ENCODE measurements at regions not wholly inside any gene's neighbourhood (a gene's known extent, or its start where the extent isn't known, plus 50 kb on each side); places are given as distances from the start of the nearest gene placed in this dataset.
A peak's percentile ranks its signal among the peaks of the same experiment; 100 is the strongest.

DNA sequence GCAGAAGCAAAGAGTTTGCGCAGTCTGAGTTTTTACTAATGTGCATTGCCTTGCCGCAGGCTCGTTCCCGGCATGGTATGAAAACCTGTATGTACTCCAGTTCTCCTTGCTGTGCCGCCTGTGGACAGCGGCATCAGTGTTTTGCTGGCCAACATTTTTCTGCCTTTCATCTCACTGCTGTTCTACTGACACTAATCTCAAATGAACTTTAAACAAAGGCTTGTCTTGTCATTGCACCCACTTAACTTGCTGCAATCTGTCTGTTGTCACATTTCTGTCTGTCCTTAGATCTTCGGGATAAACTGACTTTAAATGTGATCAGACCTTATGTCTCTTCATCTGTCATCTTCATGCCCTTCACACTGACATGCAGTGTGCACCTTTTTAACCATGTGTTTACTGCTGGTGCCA lies 71.7 kb upstream of the ZNRF2 start:
- no peak for DNase-seq (ENCODE audit: low spot score)

DNA sequence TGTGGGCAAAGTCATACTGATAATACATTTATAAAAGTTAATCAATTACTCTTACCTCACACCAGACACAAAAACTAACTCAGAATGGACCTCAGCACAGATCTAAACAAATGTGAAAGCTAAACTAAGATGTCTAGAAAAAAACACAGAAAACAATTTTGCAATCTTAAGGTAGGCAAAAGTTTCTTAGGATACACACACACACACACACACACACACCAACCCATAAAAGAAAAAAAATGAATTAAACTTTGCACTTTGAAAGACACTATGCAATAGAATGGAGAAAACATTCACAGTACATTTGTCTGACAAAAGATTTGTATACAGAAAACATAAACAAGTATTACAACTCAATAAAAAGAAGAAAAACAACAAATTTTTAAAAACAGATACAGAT lies 70.8 kb upstream of the ZNRF2 start:
- DNase-seq (ENCODE audit: low spot score): no peak

DNA sequence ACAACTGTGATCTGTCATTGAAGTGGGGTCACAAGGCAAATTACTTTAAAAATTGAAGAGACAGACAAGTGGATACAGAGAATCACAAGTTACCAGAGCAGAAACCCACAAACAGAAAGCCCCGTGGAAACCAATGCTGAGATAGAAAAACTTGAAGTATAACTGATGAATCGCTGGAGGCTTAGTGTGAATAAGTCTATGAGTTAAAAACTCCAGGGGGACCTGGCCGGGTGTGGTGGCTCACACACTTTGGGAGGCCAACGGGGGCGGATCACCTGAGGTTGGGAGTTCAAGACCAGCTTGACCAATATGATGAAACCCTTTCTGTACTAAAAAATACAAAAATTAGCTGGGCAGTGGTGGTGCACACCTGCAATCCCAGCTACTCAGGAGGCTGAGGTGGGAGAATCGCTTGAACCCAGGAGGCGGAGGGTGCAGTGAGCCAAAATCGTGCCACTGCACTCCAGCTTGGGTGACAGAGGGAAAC lies 69.7 kb upstream of the ZNRF2 start:
- no peak for DNase-seq (ENCODE audit: low spot score)

DNA sequence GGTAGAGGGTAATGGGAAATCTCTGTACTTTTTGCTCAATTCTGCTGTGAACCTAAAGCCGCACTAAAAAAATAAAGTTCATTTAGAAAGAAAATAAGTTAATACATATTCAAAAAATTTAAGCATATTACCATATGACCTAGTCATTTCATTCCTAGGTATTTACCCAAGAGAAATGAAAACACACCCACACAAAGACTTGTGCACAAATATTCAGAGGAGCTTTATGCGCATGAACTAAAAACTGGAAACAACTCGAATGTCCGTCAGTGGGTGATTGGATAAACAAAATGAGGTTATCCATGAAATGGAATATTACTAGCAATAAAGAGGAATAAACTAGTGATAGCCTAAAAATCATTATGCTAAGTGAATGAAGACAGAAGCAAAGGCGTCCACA lies 62.6 kb upstream of the ZNRF2 start:
- no peak for DNase-seq (ENCODE audit: low spot score)

DNA sequence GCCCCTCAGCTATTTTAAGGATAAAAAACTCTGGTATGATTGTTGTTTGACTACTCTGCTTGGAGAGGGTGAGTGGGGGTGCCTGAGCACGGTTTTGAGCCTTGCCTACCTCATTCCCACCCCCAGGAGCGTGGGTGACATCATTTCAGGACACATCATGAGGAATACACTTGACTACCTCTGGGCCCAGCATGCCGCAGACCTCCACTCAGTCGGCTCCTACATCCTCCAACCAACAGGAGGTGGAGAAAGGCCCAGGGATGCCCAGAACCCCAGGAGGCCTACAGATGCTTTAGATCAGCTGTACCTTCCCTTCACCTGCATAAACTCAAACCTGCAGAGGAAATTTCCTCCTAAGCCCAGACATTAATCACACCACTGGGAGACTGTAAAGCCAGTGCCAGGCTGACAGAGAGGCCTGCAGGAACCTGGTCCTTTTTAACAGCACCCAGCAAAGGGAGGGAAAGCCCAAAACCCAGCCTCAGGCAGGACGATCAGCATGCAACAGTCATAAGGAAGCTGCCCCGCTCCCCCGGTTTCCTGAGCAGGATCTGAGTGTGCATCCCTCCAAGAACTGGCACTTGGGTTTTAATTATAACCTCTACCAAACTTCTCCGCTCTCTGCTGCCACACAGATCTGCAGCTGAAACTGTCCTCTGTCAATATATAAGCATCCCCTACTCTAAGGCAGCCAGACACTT lies 61.7 kb upstream of the ZNRF2 start:
- DNase-seq (ENCODE audit: low spot score): no peak

DNA sequence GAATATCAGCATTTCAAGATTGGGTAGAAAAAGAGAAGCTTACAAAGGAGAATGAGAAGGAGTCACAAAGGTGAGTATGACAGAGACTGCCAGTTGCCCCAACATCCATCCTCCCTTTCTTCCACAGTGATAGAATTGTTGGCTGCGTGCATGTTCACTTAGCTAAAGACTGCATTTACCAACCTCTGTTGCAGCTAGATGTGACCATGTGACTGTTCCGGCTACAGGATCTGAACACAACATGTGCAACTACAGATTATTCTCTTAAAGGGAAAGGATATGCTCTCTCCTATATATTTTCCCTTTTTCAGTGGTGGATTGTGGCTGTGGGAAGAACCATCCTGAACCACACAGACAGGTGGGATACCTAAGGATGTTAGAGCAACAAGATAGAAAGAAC lies 60.5 kb upstream of the ZNRF2 start:
- DNase-seq (ENCODE audit: low spot score): no peak

DNA sequence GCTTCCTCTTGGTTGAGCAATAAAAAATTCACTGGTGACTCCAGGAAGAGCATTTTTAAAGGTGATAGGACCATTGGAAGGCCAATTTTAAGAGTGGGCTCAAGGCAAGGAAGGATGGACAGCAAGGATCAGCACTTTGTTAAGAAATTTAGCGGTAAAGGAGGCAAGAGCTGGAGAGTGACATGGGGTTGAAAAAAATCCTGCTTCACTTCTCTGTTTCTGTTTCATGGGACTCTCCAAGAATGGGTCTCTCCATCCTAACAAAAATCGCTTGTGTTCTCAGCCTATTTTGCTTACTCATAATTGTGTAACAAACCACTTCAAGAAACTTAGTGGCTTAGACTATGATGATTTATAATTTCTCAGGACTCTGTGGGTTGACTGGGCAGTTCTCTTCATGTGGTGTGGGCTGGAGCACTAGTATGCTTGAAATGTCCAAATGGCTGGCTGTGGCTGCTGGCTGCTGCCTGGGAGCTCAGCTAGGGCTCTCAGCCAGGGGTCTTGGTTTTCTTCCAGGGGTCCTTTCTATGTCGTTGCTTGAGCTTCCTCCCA lies 59.8 kb upstream of the ZNRF2 start:
- peak; percentile 71 for DNase-seq (ENCODE audit: low spot score)

DNA sequence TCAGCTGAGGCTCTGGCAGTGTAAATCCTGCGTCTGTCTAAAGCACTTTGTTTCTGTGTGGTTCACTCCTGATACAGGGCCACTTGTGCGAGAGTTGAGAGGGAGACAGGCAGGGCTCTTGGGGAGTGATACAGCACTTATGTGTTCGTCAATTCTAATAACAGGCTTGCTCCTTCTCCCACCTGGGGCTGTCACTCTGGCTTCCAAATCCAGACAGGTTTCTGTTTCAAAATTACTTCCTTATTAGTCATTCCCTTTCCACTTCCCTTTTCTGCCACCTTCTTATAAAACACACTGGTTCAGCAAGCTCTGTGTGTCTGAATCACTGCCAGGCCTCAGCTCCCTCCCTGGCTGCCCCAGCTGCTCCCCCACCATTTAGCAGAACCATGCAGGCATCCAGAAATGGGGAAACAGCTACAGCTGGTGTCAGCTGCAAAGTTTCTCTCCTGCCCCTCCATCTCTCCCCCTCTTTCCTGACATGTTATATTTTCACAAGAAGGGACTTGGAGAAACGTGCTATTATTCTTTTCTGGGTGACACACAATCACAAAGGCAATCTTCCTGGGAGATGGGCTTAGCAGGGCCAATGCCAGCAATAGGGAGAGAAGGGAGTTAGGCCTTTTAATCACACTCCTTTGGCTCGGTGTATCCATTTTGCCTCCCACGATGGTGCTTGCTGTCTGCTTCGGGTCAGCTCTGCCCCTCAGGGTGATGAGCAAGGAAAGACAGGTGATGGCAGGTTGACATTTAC lies 58.4 kb upstream of the ZNRF2 start:
- DNase-seq (ENCODE audit: low spot score): peak; percentile 97

DNA sequence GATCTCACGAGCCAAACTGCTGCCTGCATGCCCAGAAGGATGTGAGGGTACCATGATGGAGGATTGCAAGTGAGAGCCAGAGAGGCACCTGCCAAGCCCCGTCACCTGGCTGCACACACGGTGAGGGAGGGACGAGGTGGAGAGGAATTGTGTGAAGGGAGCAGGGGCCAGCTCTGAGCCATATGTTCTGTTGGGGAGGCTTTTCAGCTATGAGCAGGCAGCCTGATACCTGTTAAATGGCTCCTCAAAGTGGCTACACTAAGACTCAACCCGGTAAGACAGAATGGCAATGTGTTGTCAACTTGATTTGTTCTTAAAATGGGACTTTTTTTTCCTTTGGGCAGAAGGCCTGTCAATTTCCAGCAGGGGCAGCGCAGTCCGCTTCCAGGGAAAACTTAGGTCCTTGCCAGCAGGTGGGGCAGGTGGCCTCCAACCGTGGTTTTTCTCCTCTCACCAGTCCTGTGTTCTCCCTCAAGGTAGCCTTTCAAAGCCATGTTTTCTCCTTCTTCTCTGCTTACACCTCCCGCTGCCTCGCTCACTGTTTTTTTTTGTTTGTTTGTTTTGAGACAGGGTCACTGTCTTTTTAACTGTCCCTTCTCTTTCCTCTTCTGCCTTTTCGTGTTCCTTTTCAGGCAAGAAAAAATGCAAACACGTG lies 57.7 kb upstream of the ZNRF2 start:
- DNase-seq (ENCODE audit: low spot score): peak; percentile 70

DNA sequence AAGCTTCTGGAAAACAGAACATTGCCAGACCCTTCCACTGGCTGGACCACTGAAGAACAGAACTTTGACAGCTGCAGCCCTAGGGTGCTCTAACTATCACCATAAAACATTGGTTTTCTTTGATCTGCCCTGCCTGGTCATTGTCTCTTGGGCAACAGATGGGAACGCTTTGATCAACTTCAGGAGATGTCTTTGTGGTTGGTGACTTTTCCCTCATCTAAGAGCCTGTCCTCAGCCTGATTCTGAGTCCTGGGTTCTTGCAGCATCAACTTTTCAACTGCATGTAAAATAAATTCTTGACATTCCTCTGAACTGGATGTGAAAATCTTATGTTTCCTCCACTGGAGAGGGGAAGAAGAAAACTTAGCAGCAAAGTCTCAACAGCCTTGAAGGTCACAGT lies 53.1 kb upstream of the ZNRF2 start:
- no peak for DNase-seq (ENCODE audit: low spot score)

DNA sequence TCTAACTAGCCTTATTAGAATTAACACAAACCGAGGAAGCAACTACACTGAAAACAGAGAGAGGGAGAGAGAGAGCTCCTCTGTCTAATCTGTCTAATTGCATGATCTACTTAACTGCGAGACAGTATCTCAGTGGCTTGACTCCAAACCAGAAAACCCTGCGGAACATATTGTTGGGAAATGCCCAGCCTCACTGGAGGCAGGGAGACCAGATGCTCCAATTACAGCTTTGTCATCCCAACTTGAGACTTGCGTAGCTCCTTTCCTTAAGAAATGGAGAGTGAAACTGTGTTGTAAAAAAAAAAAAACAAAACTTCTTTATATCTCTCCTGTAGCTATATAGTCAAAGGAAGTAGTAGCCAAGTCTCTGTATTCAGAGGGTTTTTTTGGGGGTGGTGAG lies 52.0 kb upstream of the ZNRF2 start:
- no peak for DNase-seq (ENCODE audit: low spot score)
